Astrocyte (in vitro differentiated cells and primary cell): ENCODE measurements at regions not wholly inside any gene's neighbourhood (a gene's known extent, or its start where the extent isn't known, plus 50 kb on each side); places are given as distances from the start of the nearest gene placed in this dataset.

Experiments
- CTCF ChIP-seq: IDR thresholded peaks from 2 replicates; pipeline ENCODE4 v1.5.1; 2011; ENCODE audit warnings: low read depth, mild to moderate bottlenecking, inconsistent platforms, low read length, moderate library complexity; ENCODE audit not compliant: insufficient read depth
- EZH2 ChIP-seq: IDR thresholded peaks from 2 replicates; pipeline ENCODE4 v1.6.1; 2012; ENCODE audit warnings: mild to moderate bottlenecking, low read length, inconsistent platforms; ENCODE audit not compliant: insufficient read depth

- TF ChIP-seq CTCF (no peak), EZH2 (no peak)
Measured at GRCh38 chr5:124936626-124936933, 190.1 kb upstream of the ZNF608 start.
